Left kidney (tissue), 1 donor: ENCODE measurements at regions not wholly inside any gene's neighbourhood (a gene's known extent, or its start where the extent isn't known, plus 50 kb on each side); places are given as distances from the start of the nearest gene placed in this dataset.
A peak's percentile ranks its signal among the peaks of the same experiment; 100 is the strongest.
"Not testable (repeated sequence)": the region's sequence is repeated elsewhere in the genome, so short reads cannot be mapped to it uniquely, and the experiment has no call there.

Source experiments
- DNase-seq: peaks from one replicate; pipeline ENCODE4 v3.0.0-alpha.2; 2013

GRCh38 chr12:85574291-85574690, 261.9 kb downstream of the RASSF9 start:
- DNase-seq = no peak

GRCh38 chr12:85575120-85576096, 260.8 kb downstream of the RASSF9 start:
- peak; percentile 61 for DNase-seq

GRCh38 chr12:85580562-85581168, 255.5 kb downstream of the RASSF9 start:
- DNase-seq = no peak

- no peak for DNase-seq
Observed at GRCh38 chr12:85587158-85587557, 249.1 kb downstream of the RASSF9 start.

GRCh38 chr12:85588221-85588620, 248.0 kb downstream of the RASSF9 start:
- DNase-seq = no peak

DNA sequence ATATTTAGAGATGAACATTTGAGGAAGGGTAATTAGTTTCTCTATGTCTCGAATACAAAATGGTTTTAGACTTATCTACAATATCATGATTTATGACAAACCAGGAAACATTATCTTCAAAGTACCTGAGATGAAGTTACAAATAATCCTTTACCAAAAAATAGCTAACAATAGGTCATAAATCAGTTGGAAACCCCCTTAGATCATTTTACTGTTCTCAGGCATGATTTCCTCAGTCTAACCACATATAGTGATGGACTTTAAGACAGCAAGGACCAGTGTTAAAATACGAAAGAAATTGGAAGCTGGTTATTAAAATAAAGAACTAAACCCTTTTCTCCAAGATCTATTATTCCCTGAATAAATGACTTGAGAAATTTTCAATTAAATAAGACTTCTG, 235.4 kb downstream of the RASSF9 start:
- DNase-seq = no peak

DNA sequence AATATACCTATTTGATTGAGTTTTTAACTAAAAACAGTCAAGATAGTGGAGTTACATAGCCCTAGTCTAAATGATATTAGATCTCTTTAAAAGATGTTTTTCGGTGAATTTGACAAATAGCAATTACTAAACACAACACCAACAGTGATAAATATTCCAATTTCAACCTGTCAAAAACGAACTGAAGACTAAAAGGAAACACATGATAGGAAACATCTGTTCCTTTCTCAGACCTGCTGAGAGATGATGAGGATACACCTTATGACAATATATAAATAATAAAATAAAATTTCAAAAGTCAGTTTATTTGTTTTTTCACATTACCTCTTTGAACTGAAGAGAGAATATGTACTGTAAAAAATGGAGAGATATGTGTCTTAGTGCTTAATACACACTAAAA, 232.7 kb downstream of the RASSF9 start:
- no peak for DNase-seq

DNA sequence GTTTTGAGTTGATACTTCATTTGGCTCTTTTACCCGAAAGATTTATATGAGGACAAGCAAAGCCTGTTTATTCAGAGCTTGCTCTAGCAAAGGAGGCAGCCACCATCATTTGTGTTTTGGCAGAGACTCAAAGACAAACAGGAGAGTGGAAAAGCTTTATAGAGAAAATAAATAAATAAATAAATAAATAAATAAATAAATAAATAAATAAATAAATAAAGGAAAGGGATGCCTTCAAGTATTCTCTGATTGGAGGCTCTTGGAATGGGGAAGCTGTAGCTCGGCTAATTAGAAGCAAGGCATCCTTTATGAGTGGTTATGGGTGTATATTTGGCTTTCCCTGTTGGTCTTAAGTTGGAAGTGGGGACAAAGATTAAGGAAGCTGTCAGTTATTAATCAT, 229.8 kb downstream of the RASSF9 start:
- no peak for DNase-seq

DNA sequence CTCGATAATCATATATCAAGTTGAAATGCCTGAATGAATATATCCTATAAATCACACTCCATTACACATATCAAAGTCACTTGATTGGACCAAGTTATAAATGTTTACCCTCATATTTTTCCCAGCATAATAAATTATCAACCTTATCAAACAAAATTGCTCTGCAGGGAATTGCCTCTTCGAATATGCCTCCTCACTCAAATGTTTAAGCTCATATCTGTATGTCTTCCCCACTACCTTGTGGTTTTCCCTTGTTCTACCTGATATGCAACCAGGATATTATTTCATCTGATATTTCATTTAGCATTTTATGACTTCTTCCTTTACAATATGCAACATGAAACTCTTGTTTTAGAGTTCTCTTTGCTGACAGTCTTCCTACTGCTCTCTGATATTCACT, 226.4 kb downstream of the RASSF9 start:
- no peak for DNase-seq

DNA sequence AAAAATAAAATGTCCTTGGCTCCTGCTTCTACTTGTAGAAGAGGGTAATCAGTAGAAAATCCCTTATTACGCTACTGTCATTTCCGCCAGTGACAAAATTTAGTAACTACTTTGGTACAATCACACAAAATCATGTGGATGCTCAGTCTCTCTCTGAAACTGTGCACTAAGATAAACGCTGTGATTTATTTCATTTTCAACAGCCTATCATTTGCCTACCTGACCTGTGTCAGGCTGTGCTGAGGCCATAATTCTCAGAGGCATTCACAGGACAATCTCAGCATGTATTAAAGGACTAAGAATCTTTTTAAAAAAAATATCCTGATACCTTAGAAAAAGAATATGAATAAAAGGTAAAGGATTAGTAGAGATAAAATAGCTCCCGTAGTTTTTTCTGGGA, 226.0 kb downstream of the RASSF9 start:
- no peak for DNase-seq

DNA sequence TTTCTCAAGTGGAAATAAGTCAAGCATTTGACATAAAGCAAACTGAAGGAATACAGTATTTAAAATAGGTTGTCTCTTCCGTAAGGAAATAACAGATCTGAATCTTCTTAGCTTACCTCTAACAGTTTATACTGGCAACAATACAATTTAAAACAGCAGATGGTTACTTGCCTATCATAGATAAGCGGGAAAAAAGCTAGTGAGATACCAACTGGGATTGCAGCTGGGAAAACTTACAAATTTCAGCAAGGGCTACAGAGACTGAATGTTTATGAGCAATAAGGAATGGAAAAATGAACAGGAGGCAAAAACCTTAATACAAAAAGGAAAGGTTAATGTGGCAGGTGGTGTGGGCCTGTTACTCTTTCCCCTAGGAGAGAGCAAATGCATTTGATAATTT, 220.0 kb downstream of the RASSF9 start:
- no peak for DNase-seq

- no peak for DNase-seq
Observed at GRCh38 chr12:85617307-85618091, 218.7 kb downstream of the RASSF9 start.

GRCh38 chr12:85621041-85621440, 215.2 kb downstream of the RASSF9 start:
- DNase-seq = no peak

- DNase-seq = no peak
Observed at GRCh38 chr12:85623763-85624162, 212.4 kb downstream of the RASSF9 start.

DNA sequence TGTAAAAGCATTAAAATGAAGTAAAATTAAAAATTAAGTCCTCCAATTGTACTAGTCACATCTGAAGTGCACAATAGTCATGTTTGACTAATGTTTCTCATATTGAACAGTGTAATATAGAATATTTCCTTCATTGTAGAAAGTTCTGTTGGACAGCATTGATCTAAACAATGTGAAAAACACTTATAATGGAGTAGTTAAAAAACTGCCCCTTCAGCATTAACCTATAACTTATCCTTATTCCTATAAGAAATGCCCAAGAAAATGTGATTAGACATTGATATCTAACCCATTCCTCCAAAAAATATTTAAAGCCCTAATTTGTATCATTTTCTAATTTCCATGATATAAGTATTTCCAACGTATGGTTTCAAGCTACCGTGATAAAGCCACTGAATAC, 210.7 kb downstream of the RASSF9 start:
- no peak for DNase-seq

GRCh38 chr12:85626001-85626783, 210.0 kb downstream of the RASSF9 start:
- no peak for DNase-seq

DNA sequence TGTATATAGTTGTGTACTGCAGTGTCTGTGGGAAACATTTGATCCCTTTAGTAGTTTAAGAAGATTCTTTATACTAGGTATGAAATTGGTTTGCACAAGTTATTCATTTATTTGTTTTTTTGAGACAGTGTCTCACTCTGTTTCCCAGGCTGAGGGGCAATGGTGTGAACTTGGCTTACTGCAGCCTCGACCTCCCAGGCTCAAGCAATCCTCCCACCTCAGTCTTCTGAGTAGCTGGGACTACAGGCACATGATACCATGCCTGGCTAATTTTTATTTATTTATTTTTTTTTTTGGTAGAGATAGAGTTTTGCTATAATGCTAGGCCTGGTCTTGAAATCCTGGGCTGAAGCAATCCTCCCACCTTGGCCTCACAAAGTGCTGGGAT, 209.4 kb downstream of the RASSF9 start:
- DNase-seq = no peak

GRCh38 chr12:85627584-85627983, 208.6 kb downstream of the RASSF9 start:
- no peak for DNase-seq

GRCh38 chr12:85628562-85628961, 207.6 kb downstream of the RASSF9 start:
- not testable (repeated sequence) for DNase-seq

- no peak for DNase-seq
Observed at GRCh38 chr12:85630851-85631250, 205.4 kb downstream of the RASSF9 start.

DNA sequence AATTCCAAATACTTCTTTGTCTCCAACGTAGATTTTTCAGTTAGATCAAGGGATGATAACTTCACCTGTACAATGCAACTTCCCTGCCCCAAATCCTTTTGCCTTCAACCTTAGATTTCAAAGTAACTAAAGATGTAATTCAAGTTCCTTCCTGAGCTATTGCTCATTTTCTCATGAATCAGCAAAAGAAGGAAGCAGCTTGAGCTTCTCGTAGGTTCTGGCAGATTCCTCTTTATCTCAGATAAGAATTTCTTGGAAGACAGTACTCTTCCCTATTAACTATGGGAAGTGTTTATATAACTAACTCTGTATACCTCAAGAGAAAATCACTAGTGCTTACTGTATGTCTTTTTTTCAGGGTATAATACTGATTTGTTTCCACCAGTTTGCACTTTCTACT, 203.8 kb downstream of the RASSF9 start:
- DNase-seq = no peak

DNA sequence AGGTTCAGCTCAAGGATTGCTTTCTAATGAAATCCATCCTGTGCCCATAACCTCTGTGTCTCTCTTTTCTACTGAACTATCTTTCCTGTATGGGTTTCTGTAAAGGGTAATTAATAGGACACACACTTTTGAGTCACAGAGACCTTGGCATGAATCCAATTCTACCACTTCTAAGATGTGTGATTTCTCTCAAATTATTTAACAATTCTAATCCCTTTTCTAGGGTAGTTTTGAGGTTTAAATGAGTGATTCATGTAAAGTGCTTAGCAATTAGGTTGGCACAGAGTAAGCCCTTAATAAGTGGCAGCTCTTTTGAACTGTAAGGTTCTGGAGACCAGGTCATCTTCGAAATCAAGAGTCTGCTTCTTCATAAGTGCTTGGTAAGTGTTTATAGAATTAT, 202.7 kb downstream of the RASSF9 start:
- no peak for DNase-seq
